ENCODE measurements at regions not wholly inside any gene's neighbourhood (a gene's known extent, or its start where the extent isn't known, plus 50 kb on each side); places are given as distances from the start of the nearest gene placed in this dataset.

GRCh38 chr12:124379938-124380754, 85.3 kb downstream of the RFLNA start:
- Mint-ChIP-seq H3K27ac (peak overlapping the region in 2 of 3 experiments; percentile 53 to 57; a peak in 1 of 7 replicates), H3K27me3 (ENCODE audit: low read depth) (no peaks in the 10 kb centered on the region), H3K9me3 (no peaks in the 10 kb centered on the region), H3K4me3 (no peak overlapping the region), H3K4me1 (no peaks in the 10 kb centered on the region), H3K36me3 (ENCODE audit: insufficient read depth in 1 of 3, low read depth in 3 of 3) (peaks cover 17 to 55% (median 41%) of the 10 kb centered on the region in 3 experiments; a peak in 6 of 7 replicates)
- H4K5ac ChIP-seq (ENCODE audit: insufficient read length, low read depth, low read length), result no peak overlapping the region
- H3K79me2 ChIP-seq (ENCODE audit: insufficient read depth, low read length), result no peaks in the 10 kb centered on the region
- no peak overlapping the region for H2BK20ac ChIP-seq (ENCODE audit: low read depth, low read length, poor library complexity, severe bottlenecking)
- no peak for DNase-seq
- no peaks in the 10 kb centered on the region for H3K27me3 ChIP-seq (ENCODE audit: insufficient read depth, low read length)
- no peak overlapping the region for H3K4ac ChIP-seq (ENCODE audit: low read depth, low read length)
- WGBS (ENCODE audit: extremely low coverage, insufficient read length, low lambda C conversion rate), result no CpG with 5 or more reads among the region's 31 CpGs
- H3K23ac ChIP-seq (ENCODE audit: insufficient read length, low read depth, low read length), result no peak overlapping the region
- H2BK5ac ChIP-seq (ENCODE audit: insufficient read length, low read length), result no peak overlapping the region
- no peaks in the 10 kb centered on the region for H3K9me3 ChIP-seq (ENCODE audit: control insufficient read depth, low read depth, low read length)
- no peak overlapping the region for H3K14ac ChIP-seq (ENCODE audit: insufficient read depth, low read length)
- no peak overlapping the region for H2BK120ac ChIP-seq (ENCODE audit: low read depth, low read length, poor library complexity, severe bottlenecking)
- H2AK5ac ChIP-seq (ENCODE audit: insufficient read length, low read length), result no peak overlapping the region
- H3K9ac ChIP-seq (ENCODE audit: extremely low read depth, insufficient read length, low read length), result no peak overlapping the region
- no peak overlapping the region for H4K91ac ChIP-seq (ENCODE audit: insufficient read length, low read depth, low read length)
- H3K56ac ChIP-seq (ENCODE audit: insufficient read length, low read depth, low read length), result no peak overlapping the region
- no peak overlapping the region for H3K4me2 ChIP-seq (ENCODE audit: insufficient read depth, insufficient read length, low read length)
- H3K79me1 ChIP-seq (ENCODE audit: insufficient read depth, low read depth, low read length, poor library complexity, severe bottlenecking), result no peaks in the 10 kb centered on the region
- no peak overlapping the region for H2BK12ac ChIP-seq (ENCODE audit: insufficient read length, low read depth, low read length)
- no peaks in the 10 kb centered on the region for H3K4me1 ChIP-seq (ENCODE audit: insufficient read depth, low read length)
- no peak overlapping the region for H4K8ac ChIP-seq (replicated peaks; ENCODE audit: insufficient read length, low read depth, low read length)
- H3K18ac ChIP-seq (ENCODE audit: insufficient read length, low read depth, low read length), result no peak overlapping the region
- H4K20me1 ChIP-seq (ENCODE audit: control insufficient read depth, insufficient read depth, insufficient read length), result no peaks in the 10 kb centered on the region
- H2AFZ ChIP-seq (ENCODE audit: low read length), result no peak overlapping the region
- TF ChIP-seq CTCF (conservative IDR thresholded peaks at IDR 0.05), result no peak
- H2BK15ac ChIP-seq (ENCODE audit: low read depth, low read length), result no peak overlapping the region
- H3K23me2 ChIP-seq (ENCODE audit: insufficient read length, low read depth, low read length, poor library complexity, severe bottlenecking), result no peaks in the 10 kb centered on the region
- H3T11ph ChIP-seq (ENCODE audit: low read length), result no peak overlapping the region
- no peak overlapping the region for H3K27ac ChIP-seq (ENCODE audit: insufficient read length, low read depth, low read length)

All from H9 (cell line).